HFF-Myc (cell line): ENCODE measurements at regions not wholly inside any gene's neighbourhood (a gene's known extent, or its start where the extent isn't known, plus 50 kb on each side); places are given as distances from the start of the nearest gene placed in this dataset.

ENCODE experiments used
- DNase-seq: peaks from one replicate; pipeline ENCODE4 v3.0.0-alpha.2; 2011; ENCODE audit warnings: low read depth; ENCODE audit errors: extremely low read depth
- H3K4me3 ChIP-seq: replicated peaks from 2 replicates; pipeline ENCODE4 v1.5.1; 2011; ENCODE audit warnings: low read depth, mild to moderate bottlenecking, control low read depth, low read length
- CTCF ChIP-seq: IDR thresholded peaks from 2 replicates; pipeline ENCODE4 v1.5.1; 2012; ENCODE audit warnings: mild to moderate bottlenecking, low read depth, low read length, control low read depth; ENCODE audit errors: missing control alignments

GRCh38 chr10:71064413-71065118, 147.8 kb upstream of the UNC5B start:
- no peak for DNase-seq
- no peak for TF ChIP-seq CTCF
- H3K4me3 ChIP-seq = no peak overlapping the region

DNA sequence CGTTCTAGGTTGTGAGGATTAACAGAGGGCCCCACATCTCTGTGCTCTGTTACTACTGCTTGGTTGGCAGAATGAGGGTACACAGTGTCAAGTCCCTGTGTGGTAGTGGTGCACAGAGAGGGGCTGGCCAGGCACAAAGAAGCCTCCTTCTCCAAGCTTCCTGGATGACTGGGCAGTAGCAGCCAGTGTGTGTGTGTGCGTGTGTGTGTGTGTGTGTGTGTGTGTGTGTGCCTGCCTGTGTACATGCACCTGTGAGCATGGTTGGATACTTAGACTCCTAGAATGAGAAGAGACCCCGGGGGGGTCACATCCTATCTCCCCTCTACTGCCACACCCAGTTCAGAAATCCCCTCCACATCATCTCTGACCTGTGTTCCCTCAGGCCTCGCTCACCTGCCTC, 146.7 kb upstream of the UNC5B start:
- no peak for TF ChIP-seq CTCF
- H3K4me3 ChIP-seq = no peak overlapping the region
- DNase-seq = no peak

DNA sequence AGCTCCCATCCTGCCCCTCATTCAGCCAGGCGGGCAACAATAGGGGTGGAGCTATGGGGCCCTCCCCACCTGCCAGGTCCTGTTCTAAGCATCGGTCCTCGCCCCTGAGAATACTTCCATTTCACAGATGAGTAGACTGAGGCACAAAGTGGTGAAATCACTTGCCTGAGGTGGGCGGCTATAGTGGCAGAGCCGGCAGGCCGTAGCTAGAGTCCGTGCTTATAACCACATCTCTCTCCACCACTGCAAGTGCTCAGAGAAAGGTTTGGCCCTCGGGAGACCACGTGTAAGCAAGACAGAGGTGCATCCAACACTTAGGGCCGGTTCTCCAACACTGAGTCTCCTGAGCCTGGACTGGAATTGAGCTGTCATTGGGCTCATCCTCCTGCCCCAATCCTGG, 145.8 kb upstream of the UNC5B start:
- H3K4me3 ChIP-seq = no peak overlapping the region
- TF ChIP-seq CTCF = no peak
- no peak for DNase-seq

GRCh38 chr10:71067098-71067740, 145.2 kb upstream of the UNC5B start:
- no peak for DNase-seq
- no peak overlapping the region for H3K4me3 ChIP-seq
- TF ChIP-seq CTCF = no peak

DNA sequence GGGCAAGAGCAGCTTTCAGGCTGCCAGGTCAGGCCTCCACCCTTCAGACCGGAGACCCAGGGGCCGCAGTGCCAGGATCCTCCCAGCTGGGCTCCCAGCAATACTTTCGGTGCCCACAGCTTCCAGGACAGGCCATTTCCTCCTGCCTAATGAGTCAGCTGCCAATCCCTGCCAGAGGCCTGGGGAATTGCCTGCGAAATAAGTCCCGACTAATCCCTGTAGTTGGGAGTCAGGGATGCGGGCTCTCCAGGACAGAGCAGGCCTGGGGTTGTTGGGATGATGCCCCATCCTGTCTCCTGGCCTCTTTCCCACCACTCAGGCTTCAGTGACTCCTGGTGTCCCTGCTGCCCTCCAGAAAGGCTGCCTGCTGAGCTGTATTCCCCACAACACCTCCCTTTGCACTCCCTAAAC, 143.5 kb upstream of the UNC5B start:
- TF ChIP-seq CTCF = no peak
- DNase-seq = no peak
- H3K4me3 ChIP-seq = no peak overlapping the region

DNA sequence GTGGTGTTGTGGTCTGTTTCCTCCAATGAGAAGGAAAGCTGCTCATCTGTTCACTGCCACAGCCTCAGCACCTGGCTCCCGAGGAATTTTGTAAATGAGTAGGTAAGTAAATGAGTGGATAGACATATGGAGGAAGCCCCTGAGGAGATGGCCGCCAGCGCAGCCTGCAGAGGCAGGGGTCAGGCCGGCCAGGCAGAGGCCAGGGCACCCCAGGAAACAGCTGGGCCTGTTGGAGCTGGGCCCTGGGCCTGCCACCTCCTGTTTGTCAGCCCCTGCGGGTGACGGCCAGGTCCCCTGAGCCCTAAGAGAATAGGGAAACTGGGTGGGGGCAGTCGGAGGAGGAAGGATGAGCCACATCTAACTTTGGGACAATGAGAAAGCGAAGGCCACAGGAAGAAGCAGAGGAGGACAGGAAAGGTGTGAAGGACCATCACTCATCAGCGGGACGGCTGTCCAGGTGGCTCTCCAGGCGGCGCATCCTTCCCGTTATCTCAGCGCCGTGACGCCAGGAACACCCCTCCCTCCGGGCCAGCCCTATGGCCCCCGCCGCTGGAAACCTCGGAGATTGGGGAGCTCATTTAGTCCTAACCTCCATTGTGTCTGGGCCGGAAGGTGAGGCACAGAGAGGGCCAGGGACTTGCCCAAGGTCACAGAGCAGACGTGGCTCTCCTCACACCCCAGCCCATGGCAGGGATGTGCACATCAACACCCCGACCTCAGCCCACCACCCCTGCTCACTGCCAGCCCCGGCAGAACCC, 142.3 kb upstream of the UNC5B start:
- no peak overlapping the region for H3K4me3 ChIP-seq
- no peak for DNase-seq
- no peak for TF ChIP-seq CTCF
